Mucosa of rectum (tissue), 2 donors: ENCODE measurements at regions not wholly inside any gene's neighbourhood (a gene's known extent, or its start where the extent isn't known, plus 50 kb on each side); places are given as distances from the start of the nearest gene placed in this dataset.

ENCODE experiments used
- H3K27ac ChIP-seq, 2 donors: one replicate each; pipeline ENCODE4 v1.7.0; 2013; ENCODE audit warnings: inconsistent platforms in 2 of 2, low read depth in 2 of 2, low read length in 2 of 2
- H3K27me3 ChIP-seq, 2 donors: one replicate each; pipeline ENCODE4 v1.7.0; 2013; ENCODE audit warnings: low read length in 2 of 2; ENCODE audit not compliant: control insufficient read depth in 2 of 2, insufficient read depth in 2 of 2
- H3K36me3 ChIP-seq, 2 donors: one replicate each; pipeline ENCODE4 v1.7.0; 2013; ENCODE audit warnings: low read length in 2 of 2; ENCODE audit not compliant: control insufficient read depth in 2 of 2, insufficient read depth in 2 of 2
- H3K4me1 ChIP-seq, 2 donors: one replicate each; pipeline ENCODE4 v1.7.0; 2013; ENCODE audit warnings: low read length in 2 of 2, mild to moderate bottlenecking in 1 of 2; ENCODE audit not compliant: control insufficient read depth in 2 of 2, insufficient read depth in 2 of 2
- H3K4me3 ChIP-seq, 2 donors: one replicate each; pipeline ENCODE4 v1.7.0; 2013; ENCODE audit warnings: low read length in 2 of 2
- H3K9ac ChIP-seq, 2 donors: one replicate each; pipeline ENCODE4 v1.7.0; 2013; ENCODE audit warnings: low read length in 2 of 2, low read depth in 1 of 2, mild to moderate bottlenecking in 1 of 2
- H3K9me3 ChIP-seq, 2 donors: one replicate each; pipeline ENCODE4 v1.7.0; 2013; ENCODE audit warnings: low read length in 2 of 2; ENCODE audit not compliant: control insufficient read depth in 2 of 2
- donor health status: healthy.
- donor health status: Normal muscosa, but diverticular disease.

DNA sequence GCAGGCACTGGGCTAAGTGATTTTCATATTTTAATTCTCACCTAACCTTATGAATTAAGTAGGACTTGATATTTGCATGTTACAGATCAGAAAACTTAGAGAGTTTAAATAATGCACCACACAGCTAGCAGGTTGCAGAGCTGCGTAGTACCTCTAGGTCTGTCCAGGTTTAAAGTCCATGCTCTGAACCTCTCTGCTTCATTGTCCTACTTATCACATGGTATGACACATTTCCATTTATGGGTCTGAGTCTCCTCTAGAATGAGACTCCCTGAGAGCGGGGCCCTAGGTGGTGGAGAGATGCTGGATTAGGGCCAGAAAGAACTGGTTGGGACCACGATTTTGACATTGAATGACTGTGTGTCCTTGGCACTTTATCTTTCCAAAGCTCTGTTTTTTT lies 102.5 kb upstream of the USP24 start:
- H3K36me3 ChIP-seq: no peaks in the 10 kb centered on the region
- H3K27me3 ChIP-seq: no peaks in the 10 kb centered on the region
- no peak overlapping the region for H3K4me3 ChIP-seq
- H3K9ac ChIP-seq: no peak overlapping the region
- H3K27ac ChIP-seq: no peak overlapping the region
- H3K4me1 ChIP-seq: no peaks in the 10 kb centered on the region
- H3K9me3 ChIP-seq: no peaks in the 10 kb centered on the region

DNA sequence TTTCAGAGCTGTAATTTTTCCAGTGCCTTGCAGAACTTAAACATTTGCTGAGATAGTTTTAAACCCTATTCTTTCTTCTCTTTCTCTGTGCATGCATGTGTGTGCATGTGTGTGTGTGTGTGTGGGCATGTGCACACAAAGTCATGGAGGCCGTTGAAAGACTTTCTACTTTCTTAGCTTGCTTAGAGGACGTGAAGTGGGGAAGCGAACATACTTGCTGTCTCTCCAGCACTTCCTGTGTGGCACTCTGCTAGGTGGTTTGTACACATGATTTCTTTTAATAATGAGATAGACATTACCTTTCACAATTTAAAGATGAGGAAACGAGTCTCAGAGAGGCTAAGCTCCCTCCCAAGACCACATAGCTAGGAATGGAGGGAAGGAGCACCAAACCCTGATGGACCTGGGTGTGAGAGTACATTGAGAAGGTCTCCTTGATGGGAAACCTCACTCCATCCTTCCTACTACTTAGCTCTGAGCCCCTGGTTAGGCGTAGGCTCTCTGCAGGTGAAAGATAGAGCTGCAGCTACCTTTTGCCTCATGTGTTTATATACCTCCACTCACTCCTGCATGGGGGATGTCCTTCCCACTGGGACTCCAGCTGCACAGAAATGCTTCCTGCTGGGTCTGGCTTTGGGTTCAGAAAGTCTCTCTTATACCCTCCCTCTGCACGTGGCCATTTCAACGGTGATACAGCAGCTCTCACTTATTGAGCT lies 101.9 kb upstream of the USP24 start:
- no peaks in the 10 kb centered on the region for H3K36me3 ChIP-seq
- no peak overlapping the region for H3K27ac ChIP-seq
- no peaks in the 10 kb centered on the region for H3K9me3 ChIP-seq
- no peak overlapping the region for H3K4me3 ChIP-seq
- no peak overlapping the region for H3K9ac ChIP-seq
- H3K27me3 ChIP-seq: no peaks in the 10 kb centered on the region
- no peaks in the 10 kb centered on the region for H3K4me1 ChIP-seq

GRCh38 chr1:55316502-55316901 lies 101.3 kb upstream of the USP24 start:
- H3K27ac ChIP-seq: no peak overlapping the region
- no peak overlapping the region for H3K9ac ChIP-seq
- H3K27me3 ChIP-seq: no peaks in the 10 kb centered on the region
- no peaks in the 10 kb centered on the region for H3K9me3 ChIP-seq
- H3K4me1 ChIP-seq: no peaks in the 10 kb centered on the region
- no peak overlapping the region for H3K4me3 ChIP-seq
- no peaks in the 10 kb centered on the region for H3K36me3 ChIP-seq

GRCh38 chr1:55315552-55315951 lies 100.4 kb upstream of the USP24 start:
- no peaks in the 10 kb centered on the region for H3K36me3 ChIP-seq
- H3K27ac ChIP-seq: no peak overlapping the region
- no peak overlapping the region for H3K9ac ChIP-seq
- H3K4me3 ChIP-seq: no peak overlapping the region
- H3K9me3 ChIP-seq: no peaks in the 10 kb centered on the region
- no peaks in the 10 kb centered on the region for H3K27me3 ChIP-seq
- H3K4me1 ChIP-seq: no peaks in the 10 kb centered on the region

GRCh38 chr1:55314740-55315139 lies 99.6 kb upstream of the USP24 start:
- no peaks in the 10 kb centered on the region for H3K9me3 ChIP-seq
- no peaks in the 10 kb centered on the region for H3K27me3 ChIP-seq
- H3K9ac ChIP-seq: no peak overlapping the region
- H3K36me3 ChIP-seq: no peaks in the 10 kb centered on the region
- no peak overlapping the region for H3K4me3 ChIP-seq
- no peaks in the 10 kb centered on the region for H3K4me1 ChIP-seq
- H3K27ac ChIP-seq: no peak overlapping the region

DNA sequence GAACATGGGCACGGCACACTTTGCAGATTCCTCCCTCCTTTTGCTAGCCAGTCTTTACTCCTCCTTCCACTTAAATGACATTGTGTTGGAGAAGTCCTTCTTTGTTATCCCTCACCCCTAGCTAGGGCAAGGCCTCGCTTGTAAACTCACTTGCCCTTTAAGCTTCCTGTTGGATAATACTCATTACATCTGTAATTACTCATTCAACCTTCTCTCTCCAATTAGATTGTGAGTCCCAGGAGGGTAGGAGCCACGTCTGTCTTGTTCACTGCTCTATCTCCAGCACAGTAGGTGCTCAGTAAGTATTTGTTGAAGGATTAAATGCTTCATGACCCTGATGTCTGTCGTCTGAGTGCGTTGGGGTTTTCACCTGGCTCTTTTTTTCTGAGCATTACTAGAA lies 98.7 kb upstream of the USP24 start:
- no peak overlapping the region for H3K9ac ChIP-seq
- H3K27ac ChIP-seq: no peak overlapping the region
- H3K27me3 ChIP-seq: no peaks in the 10 kb centered on the region
- H3K4me1 ChIP-seq: no peaks in the 10 kb centered on the region
- H3K4me3 ChIP-seq: no peak overlapping the region
- H3K36me3 ChIP-seq: no peaks in the 10 kb centered on the region
- no peaks in the 10 kb centered on the region for H3K9me3 ChIP-seq

DNA sequence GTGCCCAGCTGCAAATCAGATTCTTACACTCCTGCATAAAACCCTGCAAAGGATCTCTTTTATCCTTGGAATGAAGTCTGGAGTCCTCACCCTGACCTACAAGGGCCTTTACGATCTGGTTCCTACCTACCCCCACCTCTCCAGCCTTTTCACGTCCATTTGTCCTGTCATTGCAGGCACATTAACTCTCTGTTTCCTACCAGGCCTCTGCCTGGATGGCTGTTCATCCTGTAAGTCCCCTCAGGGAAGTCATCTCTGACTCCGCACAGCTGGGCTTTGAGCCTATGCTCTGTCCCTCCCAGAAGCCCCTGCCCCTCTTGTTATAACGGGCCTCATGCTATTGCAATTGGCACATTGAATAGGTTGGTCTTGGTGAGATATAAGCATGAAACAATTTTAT lies 96.8 kb upstream of the USP24 start:
- Histone ChIP-seq H3K9me3 (no peaks in the 10 kb centered on the region), H3K27me3 (no peaks in the 10 kb centered on the region), H3K4me3 (no peak overlapping the region), H3K36me3 (no peaks in the 10 kb centered on the region), H3K27ac (no peak overlapping the region), H3K4me1 (no peaks in the 10 kb centered on the region), H3K9ac (no peak overlapping the region)

DNA sequence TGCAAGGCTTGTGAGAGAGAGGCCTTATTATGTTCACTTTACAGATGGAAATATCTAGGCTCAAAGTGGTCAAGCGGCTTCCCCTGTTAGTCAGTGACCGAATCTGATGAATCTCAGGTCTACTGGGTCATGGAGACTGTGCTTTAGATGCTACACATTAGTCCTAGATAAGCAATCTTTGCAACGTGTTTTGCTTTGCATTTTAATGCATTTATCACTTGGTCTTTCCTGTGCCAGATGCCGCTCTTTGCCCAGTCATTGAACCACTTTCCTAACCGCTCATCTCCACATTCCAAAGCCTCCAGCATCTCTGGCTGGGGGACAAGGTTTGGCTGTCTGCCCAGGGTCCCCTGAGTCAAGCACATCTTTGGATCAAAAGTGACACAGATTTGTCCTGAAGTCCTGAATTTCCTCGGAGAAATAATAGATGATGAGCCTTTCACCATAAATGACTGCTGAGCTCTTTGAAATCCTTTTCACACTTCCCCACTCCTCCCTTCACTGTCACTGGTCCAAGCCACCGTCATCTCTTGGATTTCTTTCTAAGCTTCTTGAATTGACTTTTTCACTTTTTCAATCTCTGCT lies 96.0 kb upstream of the USP24 start:
- no peaks in the 10 kb centered on the region for H3K4me1 ChIP-seq
- no peaks in the 10 kb centered on the region for H3K27me3 ChIP-seq
- no peak overlapping the region for H3K9ac ChIP-seq
- H3K27ac ChIP-seq: no peak overlapping the region
- H3K4me3 ChIP-seq: no peak overlapping the region
- no peaks in the 10 kb centered on the region for H3K36me3 ChIP-seq
- no peaks in the 10 kb centered on the region for H3K9me3 ChIP-seq

- Histone ChIP-seq H3K36me3 (no peaks in the 10 kb centered on the region), H3K27me3 (no peaks in the 10 kb centered on the region), H3K4me1 (no peaks in the 10 kb centered on the region), H3K4me3 (no peak overlapping the region), H3K9me3 (no peaks in the 10 kb centered on the region), H3K27ac (no peak overlapping the region), H3K9ac (no peak overlapping the region)
Observed at GRCh38 chr1:55310505-55310971, 95.4 kb upstream of the USP24 start.

GRCh38 chr1:55309786-55310504 lies 94.8 kb upstream of the USP24 start:
- Histone ChIP-seq H3K4me1 (no peaks in the 10 kb centered on the region), H3K9me3 (no peaks in the 10 kb centered on the region), H3K36me3 (no peaks in the 10 kb centered on the region), H3K9ac (no peak overlapping the region), H3K27me3 (no peaks in the 10 kb centered on the region), H3K4me3 (no peak overlapping the region), H3K27ac (no peak overlapping the region)
